Astrocyte (in vitro differentiated cells and primary cell): ENCODE measurements at regions not wholly inside any gene's neighbourhood (a gene's known extent, or its start where the extent isn't known, plus 50 kb on each side); places are given as distances from the start of the nearest gene placed in this dataset.
A peak's percentile ranks its signal among the peaks of the same experiment; 100 is the strongest.

Experiments used
- DNase-seq: peaks from one replicate; pipeline ENCODE4 v3.0.0-alpha.2; 2010; ENCODE audit warnings: low read depth
- FAIRE-seq: peaks from 2 replicates; lab custom pipeline; 2011; peaks lifted over from hg19 to GRCh38; lab: Jason Lieb, UNC
- H2AFZ ChIP-seq: 2 replicates; pipeline ENCODE4 v1.6.0; 2012; ENCODE audit warnings: low read depth, low read length, inconsistent platforms
- H3K27ac ChIP-seq: 2 replicates; pipeline ENCODE4 v1.5.1; 2011; ENCODE audit warnings: low read depth, low read length, inconsistent platforms
- H3K27me3 ChIP-seq: 2 replicates; pipeline ENCODE4 v1.6.0; 2011; ENCODE audit warnings: low read length, inconsistent platforms; ENCODE audit not compliant: insufficient read depth
- H3K36me3 ChIP-seq: 2 replicates; pipeline ENCODE4 v1.5.1; 2011; ENCODE audit warnings: low read length, inconsistent platforms; ENCODE audit not compliant: insufficient read depth
- H3K4me1 ChIP-seq: 2 replicates; pipeline ENCODE4 v1.5.1; 2011; ENCODE audit warnings: low read length, inconsistent platforms; ENCODE audit not compliant: insufficient read depth
- H3K4me2 ChIP-seq: 2 replicates; pipeline ENCODE4 v1.6.0; 2012; ENCODE audit warnings: low read length, inconsistent platforms
- H3K4me3 ChIP-seq: 2 replicates; pipeline ENCODE4 v1.5.1; 2011; ENCODE audit warnings: low read depth, mild to moderate bottlenecking, low read length, inconsistent platforms; ENCODE audit not compliant: insufficient read depth
- H3K79me2 ChIP-seq: 2 replicates; pipeline ENCODE4 v1.6.0; 2012; ENCODE audit warnings: mild to moderate bottlenecking, low read length, inconsistent platforms; ENCODE audit not compliant: insufficient read depth
- H3K9ac ChIP-seq: 2 replicates; pipeline ENCODE4 v1.6.0; 2012; ENCODE audit warnings: mild to moderate bottlenecking, low read length, inconsistent platforms
- H3K9me3 ChIP-seq: 2 replicates; pipeline ENCODE4 v1.5.1; 2012; ENCODE audit warnings: low read depth, mild to moderate bottlenecking, low read length, inconsistent platforms; ENCODE audit not compliant: insufficient read depth
- H4K20me1 ChIP-seq: 2 replicates; pipeline ENCODE4 v1.6.0; 2012; ENCODE audit warnings: low read length, inconsistent platforms; ENCODE audit not compliant: insufficient read depth
- H3K27ac Mint-ChIP-seq: one replicate; pipeline ENCODE4 v1.8.0; 2021; ENCODE audit warnings: mild to moderate bottlenecking, mixed read lengths; ENCODE audit not compliant: unreplicated experiment
- H3K27me3 Mint-ChIP-seq: one replicate; pipeline ENCODE4 v1.8.0; 2021; ENCODE audit warnings: low read depth, mixed read lengths; ENCODE audit not compliant: unreplicated experiment
- H3K36me3 Mint-ChIP-seq: one replicate; pipeline ENCODE4 v1.8.0; 2021; ENCODE audit warnings: low read depth, mixed read lengths; ENCODE audit not compliant: unreplicated experiment
- H3K4me1 Mint-ChIP-seq: one replicate; pipeline ENCODE4 v1.8.0; 2021; ENCODE audit warnings: low read depth, mixed read lengths; ENCODE audit not compliant: unreplicated experiment
- H3K4me3 Mint-ChIP-seq: one replicate; pipeline ENCODE4 v1.8.0; 2021; ENCODE audit warnings: mild to moderate bottlenecking, moderate library complexity, mixed read lengths; ENCODE audit not compliant: unreplicated experiment
- H3K9me3 Mint-ChIP-seq: one replicate; pipeline ENCODE4 v1.8.0; 2021; ENCODE audit warnings: mild to moderate bottlenecking, mixed read lengths; ENCODE audit not compliant: unreplicated experiment
- EZH2 ChIP-seq: IDR thresholded peaks from 2 replicates; pipeline ENCODE4 v1.6.1; 2012; ENCODE audit warnings: mild to moderate bottlenecking, low read length, inconsistent platforms; ENCODE audit not compliant: insufficient read depth
- TF ChIP-seq, protein P1 (sequence below): IDR thresholded peaks from 2 replicates; pipeline ENCODE4 v1.5.1; 2011; ENCODE audit warnings: low read depth, mild to moderate bottlenecking, inconsistent platforms, low read length, moderate library complexity; ENCODE audit not compliant: insufficient read depth

DNA sequence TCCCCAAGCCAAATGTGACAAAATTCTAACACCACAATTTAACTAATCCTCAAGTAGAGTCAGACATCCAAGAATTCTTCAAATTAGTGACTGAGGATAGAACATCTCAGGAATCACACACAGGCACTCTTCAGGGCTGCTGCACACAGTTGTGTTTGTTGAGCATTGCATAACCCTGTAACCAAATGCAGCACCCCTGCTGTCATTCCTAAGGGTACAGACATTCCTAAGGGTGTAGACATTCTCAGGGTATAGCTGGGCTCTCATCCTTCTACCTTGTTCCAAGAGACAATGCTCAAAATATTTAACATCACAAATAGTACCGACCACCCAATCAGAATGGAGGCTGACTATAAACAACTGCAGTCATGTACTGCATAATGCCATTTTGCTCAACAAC is 107.1 kb upstream of the UBE2E2 start:
- DNase-seq: no peak

DNA sequence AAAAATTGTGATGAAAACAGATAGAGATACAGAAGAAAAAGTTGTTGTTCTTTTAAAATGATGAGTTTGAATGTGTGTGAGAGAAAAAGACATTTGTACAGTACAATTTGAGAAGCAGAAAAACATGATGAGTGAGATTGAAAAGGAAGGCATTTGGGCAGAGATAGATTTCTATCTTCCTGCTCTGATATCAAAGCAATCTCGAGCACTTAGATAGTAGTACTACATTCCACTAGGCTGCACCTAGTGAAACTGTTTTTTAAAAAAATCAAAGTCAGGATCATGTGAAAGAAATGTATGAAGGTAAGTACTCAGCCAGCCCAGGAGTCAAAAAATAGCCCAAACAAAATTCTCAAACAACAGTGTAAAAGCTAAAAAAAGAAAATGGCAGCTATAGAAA is 104.1 kb upstream of the UBE2E2 start:
- H3K4me3 Mint-ChIP-seq: no peak overlapping the region
- H3K4me1 Mint-ChIP-seq: peaks cover 17% of the 10 kb centered on the region

More for the DNA sequence above, 107.1 kb upstream of the UBE2E2 start:
- H3K9me3 ChIP-seq: no peaks in the 10 kb centered on the region
- no peak overlapping the region for H3K4me2 ChIP-seq
- no peaks in the 10 kb centered on the region for H3K36me3 Mint-ChIP-seq
- H3K4me3 Mint-ChIP-seq: no peak overlapping the region
- H3K27ac Mint-ChIP-seq: peak overlapping the region; percentile 72
- H3K36me3 ChIP-seq: no peaks in the 10 kb centered on the region
- H3K27ac ChIP-seq: no peak overlapping the region
- TF ChIP-seq EZH2: no peak
- TF ChIP-seq, protein P1, sequence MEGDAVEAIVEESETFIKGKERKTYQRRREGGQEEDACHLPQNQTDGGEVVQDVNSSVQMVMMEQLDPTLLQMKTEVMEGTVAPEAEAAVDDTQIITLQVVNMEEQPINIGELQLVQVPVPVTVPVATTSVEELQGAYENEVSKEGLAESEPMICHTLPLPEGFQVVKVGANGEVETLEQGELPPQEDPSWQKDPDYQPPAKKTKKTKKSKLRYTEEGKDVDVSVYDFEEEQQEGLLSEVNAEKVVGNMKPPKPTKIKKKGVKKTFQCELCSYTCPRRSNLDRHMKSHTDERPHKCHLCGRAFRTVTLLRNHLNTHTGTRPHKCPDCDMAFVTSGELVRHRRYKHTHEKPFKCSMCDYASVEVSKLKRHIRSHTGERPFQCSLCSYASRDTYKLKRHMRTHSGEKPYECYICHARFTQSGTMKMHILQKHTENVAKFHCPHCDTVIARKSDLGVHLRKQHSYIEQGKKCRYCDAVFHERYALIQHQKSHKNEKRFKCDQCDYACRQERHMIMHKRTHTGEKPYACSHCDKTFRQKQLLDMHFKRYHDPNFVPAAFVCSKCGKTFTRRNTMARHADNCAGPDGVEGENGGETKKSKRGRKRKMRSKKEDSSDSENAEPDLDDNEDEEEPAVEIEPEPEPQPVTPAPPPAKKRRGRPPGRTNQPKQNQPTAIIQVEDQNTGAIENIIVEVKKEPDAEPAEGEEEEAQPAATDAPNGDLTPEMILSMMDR: no peak
- no peak for FAIRE-seq
- peaks cover 17% of the 10 kb centered on the region for H3K4me1 Mint-ChIP-seq
- H3K9ac ChIP-seq: no peak overlapping the region
- H3K27me3 ChIP-seq: no peaks in the 10 kb centered on the region
- H3K9me3 Mint-ChIP-seq: peaks cover 6% of the 10 kb centered on the region
- no peaks in the 10 kb centered on the region for H3K79me2 ChIP-seq
- no peaks in the 10 kb centered on the region for H3K4me1 ChIP-seq
- no peak overlapping the region for H2AFZ ChIP-seq
- no peaks in the 10 kb centered on the region for H4K20me1 ChIP-seq
- H3K27me3 Mint-ChIP-seq: peaks cover 2% of the 10 kb centered on the region
- no peak overlapping the region for H3K4me3 ChIP-seq

DNA sequence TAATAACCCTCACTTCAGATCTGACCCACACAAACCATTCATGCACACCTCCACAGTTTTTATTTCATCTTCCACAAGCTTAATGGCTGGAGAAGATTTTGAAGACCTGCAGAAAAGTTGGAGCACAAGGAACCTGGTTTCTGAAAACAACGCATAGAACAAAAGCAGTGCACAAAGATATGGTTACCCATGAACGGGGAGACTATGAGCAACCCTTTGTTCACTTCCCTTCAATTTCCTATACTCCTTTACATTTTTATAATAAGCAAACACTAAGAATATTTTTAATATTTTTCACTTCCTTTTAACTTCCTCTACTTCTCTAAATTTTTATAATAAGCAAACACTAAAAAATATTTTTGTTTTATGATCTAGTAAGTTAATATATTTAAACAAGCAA is 103.5 kb upstream of the UBE2E2 start:
- H3K27ac ChIP-seq: no peak overlapping the region
- H2AFZ ChIP-seq: no peak overlapping the region
- H3K4me3 ChIP-seq: no peak overlapping the region
- no peak for FAIRE-seq
- no peaks in the 10 kb centered on the region for H3K9me3 Mint-ChIP-seq
- H3K4me1 Mint-ChIP-seq: peaks cover 16% of the 10 kb centered on the region
- H3K27ac Mint-ChIP-seq: no peak overlapping the region
- no peaks in the 10 kb centered on the region for H3K27me3 Mint-ChIP-seq
- no peaks in the 10 kb centered on the region for H3K36me3 Mint-ChIP-seq
- peaks cover 2% of the 10 kb centered on the region for H3K9me3 ChIP-seq
- no peaks in the 10 kb centered on the region for H3K79me2 ChIP-seq
- no peak for DNase-seq
- TF ChIP-seq, protein P1: no peak
- TF ChIP-seq EZH2: no peak
- no peaks in the 10 kb centered on the region for H3K36me3 ChIP-seq
- no peaks in the 10 kb centered on the region for H3K27me3 ChIP-seq
- no peak overlapping the region for H3K4me2 ChIP-seq
- H4K20me1 ChIP-seq: no peaks in the 10 kb centered on the region
- no peak overlapping the region for H3K9ac ChIP-seq
- no peaks in the 10 kb centered on the region for H3K4me1 ChIP-seq
- no peak overlapping the region for H3K4me3 Mint-ChIP-seq

More for the DNA sequence above, 104.1 kb upstream of the UBE2E2 start:
- Histone ChIP-seq H3K9me3 (peaks cover 2% of the 10 kb centered on the region), H4K20me1 (no peaks in the 10 kb centered on the region), H3K4me2 (no peak overlapping the region), H3K27ac (no peak overlapping the region), H3K9ac (no peak overlapping the region), H3K79me2 (no peaks in the 10 kb centered on the region), H3K27me3 (no peaks in the 10 kb centered on the region), H3K36me3 (no peaks in the 10 kb centered on the region), H2AFZ (no peak overlapping the region), H3K4me1 (no peaks in the 10 kb centered on the region), H3K4me3 (no peak overlapping the region)
- DNase-seq (no peak), FAIRE-seq (no peak)
- peaks cover 1% of the 10 kb centered on the region for H3K9me3 Mint-ChIP-seq
- TF ChIP-seq, protein P1: no peak
- no peak for TF ChIP-seq EZH2
- H3K27ac Mint-ChIP-seq: no peak overlapping the region
- H3K27me3 Mint-ChIP-seq: no peaks in the 10 kb centered on the region
- H3K36me3 Mint-ChIP-seq: no peaks in the 10 kb centered on the region
